Heart right ventricle (tissue), 16 donors: ENCODE measurements at regions not wholly inside any gene's neighbourhood (a gene's known extent, or its start where the extent isn't known, plus 50 kb on each side); places are given as distances from the start of the nearest gene placed in this dataset.

Source experiments
- ATAC-seq, 8 donors: fragments of 200-7000 bp; cut with Tn5 transposase; one replicate each; pipeline ENCODE4 v1.9.1; 2020; ENCODE audit warnings: mild to moderate bottlenecking in 8 of 8, moderate library complexity in 8 of 8, moderate number of reproducible peaks in 1 of 8
- DNase-seq, 2 donors: peaks; one replicate each; pipeline ENCODE4 v3.0.0-alpha.2; 2020
- H3K27ac ChIP-seq, 10 donors: fragments of 200-600 bp; sonication (generic) in 2 of 10; one replicate each; pipeline versions ENCODE4 v1.5.0 to v1.8.0; 2020 to 2022; ENCODE audit warnings: mild to moderate bottlenecking in 3 of 10
- H3K27me3 ChIP-seq, 7 donors: fragments of 200-600 bp; one replicate each; pipeline ENCODE4 v1.8.0; 2021 to 2022; ENCODE audit warnings: mild to moderate bottlenecking in 2 of 7
- H3K36me3 ChIP-seq, 9 donors: fragments of 200-600 bp; sonication (generic) in 1 of 9; one replicate each; pipeline versions ENCODE4 v1.5.0 to v1.8.0; 2020 to 2022; ENCODE audit warnings: mild to moderate bottlenecking in 2 of 9
- H3K4me1 ChIP-seq, 9 donors: fragments of 200-600 bp; sonication (generic) in 1 of 9; one replicate each; pipeline versions ENCODE4 v1.5.0 to v1.8.0; 2020 to 2022; ENCODE audit warnings: mild to moderate bottlenecking in 4 of 9
- H3K4me3 ChIP-seq, 10 donors: fragments of 200-600 bp; sonication (generic) in 2 of 10; one replicate each; pipeline versions ENCODE4 v1.5.0 to v1.8.0; 2020 to 2022; ENCODE audit warnings: mild to moderate bottlenecking in 7 of 10, moderate library complexity in 2 of 10
- H3K9me3 ChIP-seq, 11 donors: fragments of 200-600 bp in 10 of 11; sonication (generic) in 2 of 11; one replicate each; pipeline versions ENCODE4 v1.5.0 to v1.8.0; 2013 to 2022; ENCODE audit warnings: mild to moderate bottlenecking in 2 of 11, control low read depth in 1 of 11, moderate library complexity in 1 of 11
- CTCF ChIP-seq, 9 donors: fragments of 200-600 bp; sonication (generic) in 2 of 9; IDR thresholded peaks; one replicate each; pipeline versions ENCODE4 v1.5.0 to v1.8.0; 2021 to 2022; ENCODE audit warnings: antibody characterized with exemption in 9 of 9, mild to moderate bottlenecking in 5 of 9, moderate library complexity in 1 of 9
- WGBS, 2 donors: extraction: QIAGEN DNeasy Blood & Tissue Kit; methylation state at CpG; one replicate each; pipeline ENCODE4 v1.1.7; 2013; ENCODE audit warnings: inconsistent platforms in 1 of 2; 5-methylcytosine and 5-hydroxymethylcytosine counted together
- intact Hi-C, 10 donors: fragments of 100-400 bp; cut with DNase I; formaldehyde crosslinking; loops; one replicate each; pipeline versions ENCODE4 v1.11.1 to v1.14.2; 2022
- donor health status: Arrhythmogenic right ventricular cardiomyopathy.
- donor health status: ischemic (EF 13 %, LVEDD 7.1; RV severe dilation, severe dysfunction).
- donor health status: healthy with polysubstance abuse.
- donor health status: DM: no; HTN: yes; CAD: no.
- donor health status: DM: no; HTN: no; CAD: no.
- donor health status: ischemic (EF 25% LVEDD 6.9; RV normal size, moderate dysfunction).
- donor health status: ischemic (EF 25% LVEDD 5.7; RV mildly dilated, moderate dysfunction).
- donor health status: healthy.
- donor health status: DM: yes; HTN: yes; CAD: no.
- donor health status: Ischemic cardiomyopathy.
- donor health status: ischemic (EF 35%, LVEDD 5.7; RV mildly dilated, moderate dysfunction).
- donor health status: nonischemic (EF 11% LVEDD 7.7; RV severe dilation, severe dysfunction).
- donor health status: DM: yes; HTN: yes; CAD: no.
- donor health status: PGD.
- donor health status: ischemic (EF 29% LVEDD 5.4; RV normal size, mild dysfunction).
- donor health status: nonischemic (EF 23%, LVEDD 6.1; RV moderate dilation, normal function).

GRCh38 chr18:75829091-75829490 lies 401.6 kb upstream of the SMIM21 start:
- 73 to 77% methylated on average over 4 of the region's 4 CpGs for WGBS, 2 donors
- Histone ChIP-seq H3K9me3 (peaks cover 0 to 10% (median 0%) of the 10 kb centered on the region in 11 donors), H3K4me1 (no peaks in the 10 kb centered on the region), H3K36me3 (no peaks in the 10 kb centered on the region), H3K27me3 (no peaks in the 10 kb centered on the region), H3K27ac (no peak overlapping the region), H3K4me3 (no peak overlapping the region)
- intact Hi-C loops, result no loop called here
- DNase-seq, result no peak
- no peak for TF ChIP-seq CTCF (IDR thresholded peaks at IDR 0.05)
- ATAC-seq, result no peak

- H3K27ac ChIP-seq, result no peak overlapping the region
Observed at GRCh38 chr18:75828379-75828778, 400.9 kb upstream of the SMIM21 start.

GRCh38 chr18:75827751-75828287 lies 400.3 kb upstream of the SMIM21 start:
- Histone ChIP-seq H3K27me3 (no peaks in the 10 kb centered on the region), H3K4me1 (no peaks in the 10 kb centered on the region), H3K9me3 (peaks cover 0 to 4% (median 0%) of the 10 kb centered on the region in 11 donors), H3K4me3 (no peak overlapping the region), H3K27ac (no peak overlapping the region), H3K36me3 (no peaks in the 10 kb centered on the region)
- intact Hi-C loops, result no loop called here
- DNase-seq (no peak), ATAC-seq (no peak)
- 68 to 72% methylated on average over 7 of the region's 7 CpGs for WGBS, 2 donors
- TF ChIP-seq CTCF (IDR thresholded peaks at IDR 0.05), result no peak

More at GRCh38 chr18:75828379-75828778, 400.9 kb upstream of the SMIM21 start:
- 58 to 64% methylated on average over 4 of the region's 4 CpGs for WGBS, 2 donors
- no peak for DNase-seq
- TF ChIP-seq CTCF (IDR thresholded peaks at IDR 0.05), result no peak
- H3K9me3 ChIP-seq, result peaks cover 0 to 9% (median 0%) of the 10 kb centered on the region in 11 donors
- H3K4me3 ChIP-seq, result no peak overlapping the region
- no peaks in the 10 kb centered on the region for H3K27me3 ChIP-seq
- H3K4me1 ChIP-seq, result no peaks in the 10 kb centered on the region
- ATAC-seq, result no peak
- H3K36me3 ChIP-seq, result no peaks in the 10 kb centered on the region
- intact Hi-C loops, result no loop called here

GRCh38 chr18:75824661-75825060 lies 397.2 kb upstream of the SMIM21 start:
- Histone ChIP-seq H3K4me3 (no peak overlapping the region), H3K9me3 (no peaks in the 10 kb centered on the region), H3K27ac (no peak overlapping the region), H3K36me3 (no peaks in the 10 kb centered on the region), H3K27me3 (no peaks in the 10 kb centered on the region), H3K4me1 (no peaks in the 10 kb centered on the region)
- no peak for DNase-seq
- intact Hi-C loops, result no loop called here
- TF ChIP-seq CTCF (IDR thresholded peaks at IDR 0.05), result no peak
- 82 to 90% methylated on average over 3 of the region's 3 CpGs for WGBS, 2 donors
- no peak for ATAC-seq
